ENCODE measurements at regions not wholly inside any gene's neighbourhood (a gene's known extent, or its start where the extent isn't known, plus 50 kb on each side); places are given as distances from the start of the nearest gene placed in this dataset.

GRCh38 chr5:67673180-67673579, 476.6 kb upstream of the CD180 start (continued):
- TF ChIP-seq, protein P1, sequence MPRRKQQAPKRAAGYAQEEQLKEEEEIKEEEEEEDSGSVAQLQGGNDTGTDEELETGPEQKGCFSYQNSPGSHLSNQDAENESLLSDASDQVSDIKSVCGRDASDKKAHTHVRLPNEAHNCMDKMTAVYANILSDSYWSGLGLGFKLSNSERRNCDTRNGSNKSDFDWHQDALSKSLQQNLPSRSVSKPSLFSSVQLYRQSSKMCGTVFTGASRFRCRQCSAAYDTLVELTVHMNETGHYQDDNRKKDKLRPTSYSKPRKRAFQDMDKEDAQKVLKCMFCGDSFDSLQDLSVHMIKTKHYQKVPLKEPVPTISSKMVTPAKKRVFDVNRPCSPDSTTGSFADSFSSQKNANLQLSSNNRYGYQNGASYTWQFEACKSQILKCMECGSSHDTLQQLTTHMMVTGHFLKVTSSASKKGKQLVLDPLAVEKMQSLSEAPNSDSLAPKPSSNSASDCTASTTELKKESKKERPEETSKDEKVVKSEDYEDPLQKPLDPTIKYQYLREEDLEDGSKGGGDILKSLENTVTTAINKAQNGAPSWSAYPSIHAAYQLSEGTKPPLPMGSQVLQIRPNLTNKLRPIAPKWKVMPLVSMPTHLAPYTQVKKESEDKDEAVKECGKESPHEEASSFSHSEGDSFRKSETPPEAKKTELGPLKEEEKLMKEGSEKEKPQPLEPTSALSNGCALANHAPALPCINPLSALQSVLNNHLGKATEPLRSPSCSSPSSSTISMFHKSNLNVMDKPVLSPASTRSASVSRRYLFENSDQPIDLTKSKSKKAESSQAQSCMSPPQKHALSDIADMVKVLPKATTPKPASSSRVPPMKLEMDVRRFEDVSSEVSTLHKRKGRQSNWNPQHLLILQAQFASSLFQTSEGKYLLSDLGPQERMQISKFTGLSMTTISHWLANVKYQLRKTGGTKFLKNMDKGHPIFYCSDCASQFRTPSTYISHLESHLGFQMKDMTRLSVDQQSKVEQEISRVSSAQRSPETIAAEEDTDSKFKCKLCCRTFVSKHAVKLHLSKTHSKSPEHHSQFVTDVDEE (CRISPR knock-in tag; IDR thresholded peaks at IDR 0.05): no peak

- no peak for TF ChIP-seq ZNF8 (CRISPR knock-in tag; IDR thresholded peaks at IDR 0.05)
- TF ChIP-seq ESRRG (CRISPR knock-in tag; IDR thresholded peaks at IDR 0.05): no peak
- no peak for TF ChIP-seq ISL1 (CRISPR knock-in tag; IDR thresholded peaks at IDR 0.05)
- TF ChIP-seq CSDC2 (CRISPR knock-in tag; IDR thresholded peaks at IDR 0.05): no peak
- TF ChIP-seq ZNF565 (CRISPR knock-in tag; conservative IDR thresholded peaks at IDR 0.05; ENCODE audit: low read depth): no peak
- TF ChIP-seq, protein P1 (CRISPR knock-in tag; IDR thresholded peaks at IDR 0.05): no peak
- TF ChIP-seq, protein P2, sequence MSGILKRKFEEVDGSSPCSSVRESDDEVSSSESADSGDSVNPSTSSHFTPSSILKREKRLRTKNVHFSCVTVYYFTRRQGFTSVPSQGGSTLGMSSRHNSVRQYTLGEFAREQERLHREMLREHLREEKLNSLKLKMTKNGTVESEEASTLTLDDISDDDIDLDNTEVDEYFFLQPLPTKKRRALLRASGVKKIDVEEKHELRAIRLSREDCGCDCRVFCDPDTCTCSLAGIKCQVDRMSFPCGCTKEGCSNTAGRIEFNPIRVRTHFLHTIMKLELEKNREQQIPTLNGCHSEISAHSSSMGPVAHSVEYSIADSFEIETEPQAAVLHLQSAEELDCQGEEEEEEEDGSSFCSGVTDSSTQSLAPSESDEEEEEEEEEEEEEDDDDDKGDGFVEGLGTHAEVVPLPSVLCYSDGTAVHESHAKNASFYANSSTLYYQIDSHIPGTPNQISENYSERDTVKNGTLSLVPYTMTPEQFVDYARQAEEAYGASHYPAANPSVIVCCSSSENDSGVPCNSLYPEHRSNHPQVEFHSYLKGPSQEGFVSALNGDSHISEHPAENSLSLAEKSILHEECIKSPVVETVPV (CRISPR knock-in tag; IDR thresholded peaks at IDR 0.05): no peak
- TF ChIP-seq ZC3H10 (CRISPR knock-in tag; IDR thresholded peaks at IDR 0.05): no peak
- TF ChIP-seq BACH2 (CRISPR knock-in tag; IDR thresholded peaks at IDR 0.05; ENCODE audit: borderline replicate concordance): no peak
- ATAC-seq: no peak
Measured at GRCh38 chr5:67672636-67673035, 476.0 kb upstream of the CD180 start.

DNA sequence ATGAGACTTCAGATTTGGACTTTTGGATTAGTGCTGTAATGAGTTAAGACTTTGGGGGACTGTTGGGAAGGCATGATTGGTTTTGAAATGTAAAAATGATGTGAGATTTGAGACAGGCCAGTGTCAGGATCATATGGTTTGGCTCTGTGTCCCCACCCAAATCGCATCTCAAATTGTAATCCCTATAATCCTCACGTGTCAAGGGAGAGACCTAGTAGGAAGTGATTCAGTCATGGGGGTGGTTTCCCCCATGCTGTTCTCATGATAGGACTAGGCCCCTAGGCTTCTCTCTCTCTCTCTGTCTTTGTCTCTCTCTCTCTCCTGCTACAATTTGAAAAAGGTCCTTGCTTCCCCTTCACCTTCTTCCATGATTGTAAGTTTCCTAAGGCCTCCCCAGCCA, 473.3 kb upstream of the CD180 start:
- no peak for ATAC-seq
- no peak for TF ChIP-seq ZC3H10 (CRISPR knock-in tag; IDR thresholded peaks at IDR 0.05)
- no peak for TF ChIP-seq ZNF565 (CRISPR knock-in tag; conservative IDR thresholded peaks at IDR 0.05; ENCODE audit: low read depth)
- no peak for TF ChIP-seq TOX (CRISPR knock-in tag; IDR thresholded peaks at IDR 0.05; ENCODE audit: borderline replicate concordance)
- TF ChIP-seq, protein P3, sequence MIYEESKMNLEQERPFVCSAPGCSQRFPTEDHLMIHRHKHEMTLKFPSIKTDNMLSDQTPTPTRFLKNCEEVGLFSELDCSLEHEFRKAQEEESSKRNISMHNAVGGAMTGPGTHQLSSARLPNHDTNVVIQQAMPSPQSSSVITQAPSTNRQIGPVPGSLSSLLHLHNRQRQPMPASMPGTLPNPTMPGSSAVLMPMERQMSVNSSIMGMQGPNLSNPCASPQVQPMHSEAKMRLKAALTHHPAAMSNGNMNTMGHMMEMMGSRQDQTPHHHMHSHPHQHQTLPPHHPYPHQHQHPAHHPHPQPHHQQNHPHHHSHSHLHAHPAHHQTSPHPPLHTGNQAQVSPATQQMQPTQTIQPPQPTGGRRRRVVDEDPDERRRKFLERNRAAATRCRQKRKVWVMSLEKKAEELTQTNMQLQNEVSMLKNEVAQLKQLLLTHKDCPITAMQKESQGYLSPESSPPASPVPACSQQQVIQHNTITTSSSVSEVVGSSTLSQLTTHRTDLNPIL (CRISPR knock-in tag; IDR thresholded peaks at IDR 0.05; ENCODE audit: low read depth): no peak
- no peak for TF ChIP-seq SNAI2 (CRISPR knock-in tag; IDR thresholded peaks at IDR 0.05)
- no peak for TF ChIP-seq CSDC2 (CRISPR knock-in tag; IDR thresholded peaks at IDR 0.05)
- TF ChIP-seq, protein P4, sequence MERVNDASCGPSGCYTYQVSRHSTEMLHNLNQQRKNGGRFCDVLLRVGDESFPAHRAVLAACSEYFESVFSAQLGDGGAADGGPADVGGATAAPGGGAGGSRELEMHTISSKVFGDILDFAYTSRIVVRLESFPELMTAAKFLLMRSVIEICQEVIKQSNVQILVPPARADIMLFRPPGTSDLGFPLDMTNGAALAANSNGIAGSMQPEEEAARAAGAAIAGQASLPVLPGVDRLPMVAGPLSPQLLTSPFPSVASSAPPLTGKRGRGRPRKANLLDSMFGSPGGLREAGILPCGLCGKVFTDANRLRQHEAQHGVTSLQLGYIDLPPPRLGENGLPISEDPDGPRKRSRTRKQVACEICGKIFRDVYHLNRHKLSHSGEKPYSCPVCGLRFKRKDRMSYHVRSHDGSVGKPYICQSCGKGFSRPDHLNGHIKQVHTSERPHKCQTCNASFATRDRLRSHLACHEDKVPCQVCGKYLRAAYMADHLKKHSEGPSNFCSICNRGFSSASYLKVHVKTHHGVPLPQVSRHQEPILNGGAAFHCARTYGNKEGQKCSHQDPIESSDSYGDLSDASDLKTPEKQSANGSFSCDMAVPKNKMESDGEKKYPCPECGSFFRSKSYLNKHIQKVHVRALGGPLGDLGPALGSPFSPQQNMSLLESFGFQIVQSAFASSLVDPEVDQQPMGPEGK (CRISPR knock-in tag; IDR thresholded peaks at IDR 0.05; ENCODE audit: borderline replicate concordance): no peak
- no peak for TF ChIP-seq GLIS3 (CRISPR knock-in tag; IDR thresholded peaks at IDR 0.05)
- no peak for TF ChIP-seq ZFP3 (CRISPR knock-in tag; IDR thresholded peaks at IDR 0.05)
- TF ChIP-seq ZNF70 (CRISPR knock-in tag; IDR thresholded peaks at IDR 0.05): no peak
- TF ChIP-seq ISL1 (CRISPR knock-in tag; IDR thresholded peaks at IDR 0.05): no peak
- TF ChIP-seq ZNF8 (CRISPR knock-in tag; IDR thresholded peaks at IDR 0.05): no peak
- TF ChIP-seq PPARA (CRISPR knock-in tag; IDR thresholded peaks at IDR 0.05; ENCODE audit: borderline replicate concordance): no peak
- TF ChIP-seq BACH2 (CRISPR knock-in tag; IDR thresholded peaks at IDR 0.05; ENCODE audit: borderline replicate concordance): no peak
- TF ChIP-seq, protein P1 (CRISPR knock-in tag; IDR thresholded peaks at IDR 0.05): no peak
- no peak for TF ChIP-seq ESRRG (CRISPR knock-in tag; IDR thresholded peaks at IDR 0.05)
- no peak for TF ChIP-seq ARNTL (CRISPR knock-in tag; IDR thresholded peaks at IDR 0.05; ENCODE audit: borderline replicate concordance, low read depth)
- TF ChIP-seq RARB (CRISPR knock-in tag; IDR thresholded peaks at IDR 0.05): no peak
- no peak for TF ChIP-seq OSR1 (CRISPR knock-in tag; IDR thresholded peaks at IDR 0.05)
- TF ChIP-seq, protein P2 (CRISPR knock-in tag; IDR thresholded peaks at IDR 0.05): no peak

All from SK-N-SH treated with all-trans-retinoic acid at 6 μM for 48 hours (cell line).